SK-N-SH (cell line): ENCODE measurements at regions not wholly inside any gene's neighbourhood (a gene's known extent, or its start where the extent isn't known, plus 50 kb on each side); places are given as distances from the start of the nearest gene placed in this dataset.

Source experiments
- CTCF ChIA-PET: fragments of 300-600, 350-600 bp; formaldehyde crosslinking; extraction: SDS; loops from one replicate; lab custom pipeline; 2021; lab: Yijun Ruan, JAX
- POLR2A ChIA-PET: fragments of 350-600 bp; sonication (Branson Sonifier 250); formaldehyde crosslinking; extraction: SDS; loops from one replicate; lab custom pipeline; 2020; ENCODE audit warnings: antibody characterized with exemption, inconsistent platforms; lab: Yijun Ruan, JAX
- DNase-seq: peaks from one replicate; pipeline ENCODE4 v3.0.0; 2012
- H2AFZ ChIP-seq: fragments of 200-600 bp; sonication (generic); 2 replicates; pipeline ENCODE4 v1.8.1; 2016; ENCODE audit warnings: antibody characterized with exemption, mild to moderate bottlenecking, low read depth
- H3F3A ChIP-seq: fragments of 200-600 bp; sonication (generic); replicated peaks from 2 replicates; pipeline ENCODE3; 2016; ENCODE audit warnings: antibody characterized with exemption, mild to moderate bottlenecking; ENCODE audit not compliant: insufficient read depth
- H3K27ac ChIP-seq, 2 experiments: fragments of 200-500 bp in 1 of 2; fragments of 200-600 bp in 1 of 2; sonication (Bioruptor generic) in 1 of 2; sonication (generic), shearing (Covaris generic) in 1 of 2; 2 replicates each; pipeline versions ENCODE4 v1.5.1 to v1.6.1; 2014 to 2016; ENCODE audit warnings: low read depth in 2 of 2, inconsistent platforms in 1 of 2, low read length in 1 of 2, mild to moderate bottlenecking in 1 of 2, mixed read lengths in 1 of 2
- H3K27me3 ChIP-seq: fragments of 200-600 bp; sonication (generic), shearing (Covaris generic); 2 replicates; pipeline ENCODE4 v1.6.1; 2016; ENCODE audit warnings: mixed run types; ENCODE audit not compliant: insufficient read depth
- H3K36me3 ChIP-seq, 2 experiments: fragments of 200-500 bp in 1 of 2; fragments of 200-600 bp in 1 of 2; sonication (Bioruptor generic) in 1 of 2; sonication (generic) in 1 of 2; replicated peaks in 1 of 2; 2 replicates each; pipeline versions ENCODE3 to v1.5.1; 2014 to 2016; ENCODE audit warnings: low read length in 1 of 2, mild to moderate bottlenecking in 1 of 2; ENCODE audit not compliant: insufficient read depth in 2 of 2, control insufficient read depth in 1 of 2
- H3K4me1 ChIP-seq, 2 experiments: fragments of 200-500 bp in 1 of 2; fragments of 200-600 bp in 1 of 2; sonication (Bioruptor generic) in 1 of 2; sonication (generic), shearing (Covaris generic) in 1 of 2; 2 replicates each; pipeline versions ENCODE4 v1.5.1 to v1.6.1; 2014 to 2016; ENCODE audit warnings: low read depth in 1 of 2, low read length in 1 of 2, mixed run types in 1 of 2; ENCODE audit not compliant: insufficient read depth in 2 of 2, control insufficient read depth in 1 of 2
- H3K4me2 ChIP-seq: fragments of 200-600 bp; sonication (generic), shearing (Covaris generic); 2 replicates; pipeline ENCODE4 v1.6.1; 2017; ENCODE audit warnings: mixed run types
- H3K4me3 ChIP-seq, 2 experiments: fragments of 200-500 bp in 1 of 2; fragments of 200-600 bp in 1 of 2; sonication (Bioruptor generic) in 1 of 2; sonication (generic), shearing (Covaris generic) in 1 of 2; 2 replicates each; pipeline versions ENCODE4 v1.5.1 to v1.8.1; 2014 to 2016; ENCODE audit warnings: low read depth in 2 of 2, inconsistent platforms in 1 of 2, low read length in 1 of 2, mild to moderate bottlenecking in 1 of 2, mixed read lengths in 1 of 2, moderate library complexity in 1 of 2
- H3K79me2 ChIP-seq: fragments of 200-600 bp; sonication (generic); 2 replicates; pipeline ENCODE4 v1.8.1; 2017; ENCODE audit warnings: mild to moderate bottlenecking; ENCODE audit not compliant: insufficient read depth
- H3K9ac ChIP-seq: fragments of 200-600 bp; sonication (generic); 2 replicates; pipeline ENCODE4 v1.6.1; 2017; ENCODE audit warnings: mixed run types
- H3K9me2 ChIP-seq: fragments of 200-600 bp; sonication (generic); 2 replicates; pipeline ENCODE4 v1.6.1; 2017; ENCODE audit warnings: mixed run types
- H3K9me3 ChIP-seq: fragments of 200-600 bp; sonication (generic); 2 replicates; pipeline ENCODE4 v1.6.1; 2017; ENCODE audit warnings: mixed run types, mild to moderate bottlenecking, moderate library complexity
- H4K20me1 ChIP-seq: fragments of 200-600 bp; sonication (generic); 2 replicates; pipeline ENCODE4 v1.6.1; 2017; ENCODE audit warnings: mild to moderate bottlenecking, mixed run types; ENCODE audit not compliant: insufficient read depth
- CHD2 ChIP-seq: fragments of 150-350 bp; IDR thresholded peaks from 2 replicates; pipeline ENCODE4 v1.6.1; 2018; ENCODE audit warnings: low read length; ENCODE audit not compliant: partially characterized antibody
- ELF1 ChIP-seq: IDR thresholded peaks from 2 replicates; pipeline ENCODE4 v1.4.0; 2012
- EP300 ChIP-seq, 2 experiments: IDR thresholded peaks; 2 replicates each; pipeline versions ENCODE4 v1.4.0 to v1.6.1; 2012; ENCODE audit warnings: borderline replicate concordance in 1 of 2, low read depth in 1 of 2, low read length in 1 of 2
- FOSL2 ChIP-seq: IDR thresholded peaks from 2 replicates; pipeline ENCODE4 v1.4.0; 2012; ENCODE audit warnings: low read depth, mild to moderate bottlenecking, moderate library complexity, borderline replicate concordance
- FOXM1 ChIP-seq: IDR thresholded peaks from 2 replicates; pipeline ENCODE4 v1.4.0; 2012; ENCODE audit warnings: low read depth, mild to moderate bottlenecking
- GABPA ChIP-seq: IDR thresholded peaks from 2 replicates; pipeline ENCODE4 v1.4.0; 2012; ENCODE audit warnings: low read depth, mild to moderate bottlenecking
- GATA2 ChIP-seq: sonication (generic); formaldehyde crosslinking; IDR thresholded peaks from 2 replicates; pipeline ENCODE4 v1.5.0; 2020; ENCODE audit warnings: mild to moderate bottlenecking, missing genetic modification reagents
- MAX ChIP-seq: IDR thresholded peaks from 2 replicates; pipeline ENCODE4 v1.4.0; 2012; ENCODE audit warnings: low read depth
- NRF1 ChIP-seq: IDR thresholded peaks from 2 replicates; pipeline ENCODE4 v1.6.1; 2012; ENCODE audit warnings: low read depth, mild to moderate bottlenecking, low read length
- PBX3 ChIP-seq: IDR thresholded peaks from 2 replicates; pipeline ENCODE4; 2012
- RAD21 ChIP-seq: IDR thresholded peaks from 2 replicates; pipeline ENCODE4 v1.6.1; 2012; ENCODE audit warnings: mild to moderate bottlenecking, low read length
- REST ChIP-seq: IDR thresholded peaks from 2 replicates; pipeline ENCODE4 v1.6.1; 2012; ENCODE audit warnings: mild to moderate bottlenecking, low read depth, low read length, moderate library complexity
- RFX5 ChIP-seq: IDR thresholded peaks from 2 replicates; pipeline ENCODE4 v1.6.1; 2012; ENCODE audit warnings: mild to moderate bottlenecking, improper control_type of control experiment, low read length
- RXRA ChIP-seq: IDR thresholded peaks from 2 replicates; pipeline ENCODE4 v1.4.0; 2012; ENCODE audit warnings: low read depth, mild to moderate bottlenecking, borderline replicate concordance
- SMC3 ChIP-seq: IDR thresholded peaks from 2 replicates; pipeline ENCODE4 v1.6.1; 2012; ENCODE audit warnings: low read depth, low read length, improper control_type of control experiment
- TEAD4 ChIP-seq: IDR thresholded peaks from 2 replicates; pipeline ENCODE4 v1.4.0; 2012; ENCODE audit warnings: mild to moderate bottlenecking, borderline replicate concordance; ENCODE audit not compliant: insufficient read depth
- YY1 ChIP-seq: IDR thresholded peaks from 2 replicates; pipeline ENCODE4 v1.4.0; 2012; ENCODE audit warnings: low read depth, mild to moderate bottlenecking
- WGBS: methylation state at CpG from one replicate; pipeline ENCODE4 v1.1.6; 2017; ENCODE audit warnings: low lambda C conversion rate; 5-methylcytosine and 5-hydroxymethylcytosine counted together
- TF ChIP-seq, protein P1 (sequence below): fragments of 150-350 bp; IDR thresholded peaks from 2 replicates; pipeline ENCODE4 v1.6.1; 2016; ENCODE audit warnings: mild to moderate bottlenecking, low read depth, low read length
- TF ChIP-seq, protein P2 (sequence below): fragments of 200-600 bp; sonication (generic); IDR thresholded peaks from 2 replicates; pipeline ENCODE4 v1.6.1; 2017; ENCODE audit warnings: antibody characterized with exemption, mild to moderate bottlenecking, moderate library complexity

GRCh38 chr10:64733980-64734379, 1212.8 kb downstream of the REEP3 start:
- Histone ChIP-seq H3F3A (no peaks in the 10 kb centered on the region), H3K4me1 (no peaks in the 10 kb centered on the region), H4K20me1 (no peaks in the 10 kb centered on the region), H3K4me2 (no peak overlapping the region), H3K9me3 (no peaks in the 10 kb centered on the region), H3K36me3 (no peaks in the 10 kb centered on the region), H3K27me3 (no peaks in the 10 kb centered on the region), H3K79me2 (no peaks in the 10 kb centered on the region), H2AFZ (no peak overlapping the region), H3K27ac (no peak overlapping the region), H3K4me3 (no peak overlapping the region), H3K9ac (no peak overlapping the region), H3K9me2 (no peaks in the 10 kb centered on the region)
- ChIA-PET POLR2A (no interaction called here), CTCF (no interaction called here)
- TF ChIP-seq MAX = no peak
- TF ChIP-seq RXRA = no peak
- TF ChIP-seq GABPA = no peak
- TF ChIP-seq, protein P1, sequence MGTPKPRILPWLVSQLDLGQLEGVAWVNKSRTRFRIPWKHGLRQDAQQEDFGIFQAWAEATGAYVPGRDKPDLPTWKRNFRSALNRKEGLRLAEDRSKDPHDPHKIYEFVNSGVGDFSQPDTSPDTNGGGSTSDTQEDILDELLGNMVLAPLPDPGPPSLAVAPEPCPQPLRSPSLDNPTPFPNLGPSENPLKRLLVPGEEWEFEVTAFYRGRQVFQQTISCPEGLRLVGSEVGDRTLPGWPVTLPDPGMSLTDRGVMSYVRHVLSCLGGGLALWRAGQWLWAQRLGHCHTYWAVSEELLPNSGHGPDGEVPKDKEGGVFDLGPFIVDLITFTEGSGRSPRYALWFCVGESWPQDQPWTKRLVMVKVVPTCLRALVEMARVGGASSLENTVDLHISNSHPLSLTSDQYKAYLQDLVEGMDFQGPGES = no peak
- TF ChIP-seq FOSL2 = no peak
- no peak for TF ChIP-seq EP300 (IDR thresholded peaks at IDR 0.05; ENCODE audit: borderline replicate concordance in 1 of 2, low read depth in 1 of 2, low read length in 1 of 2)
- no peak for TF ChIP-seq FOXM1
- no peak for TF ChIP-seq RFX5
- no peak for TF ChIP-seq TEAD4
- TF ChIP-seq SMC3 = peak; percentile 46; the same call in 1 of the 2 replicates
- TF ChIP-seq YY1 = no peak
- no peak for TF ChIP-seq ELF1
- TF ChIP-seq, protein P2, sequence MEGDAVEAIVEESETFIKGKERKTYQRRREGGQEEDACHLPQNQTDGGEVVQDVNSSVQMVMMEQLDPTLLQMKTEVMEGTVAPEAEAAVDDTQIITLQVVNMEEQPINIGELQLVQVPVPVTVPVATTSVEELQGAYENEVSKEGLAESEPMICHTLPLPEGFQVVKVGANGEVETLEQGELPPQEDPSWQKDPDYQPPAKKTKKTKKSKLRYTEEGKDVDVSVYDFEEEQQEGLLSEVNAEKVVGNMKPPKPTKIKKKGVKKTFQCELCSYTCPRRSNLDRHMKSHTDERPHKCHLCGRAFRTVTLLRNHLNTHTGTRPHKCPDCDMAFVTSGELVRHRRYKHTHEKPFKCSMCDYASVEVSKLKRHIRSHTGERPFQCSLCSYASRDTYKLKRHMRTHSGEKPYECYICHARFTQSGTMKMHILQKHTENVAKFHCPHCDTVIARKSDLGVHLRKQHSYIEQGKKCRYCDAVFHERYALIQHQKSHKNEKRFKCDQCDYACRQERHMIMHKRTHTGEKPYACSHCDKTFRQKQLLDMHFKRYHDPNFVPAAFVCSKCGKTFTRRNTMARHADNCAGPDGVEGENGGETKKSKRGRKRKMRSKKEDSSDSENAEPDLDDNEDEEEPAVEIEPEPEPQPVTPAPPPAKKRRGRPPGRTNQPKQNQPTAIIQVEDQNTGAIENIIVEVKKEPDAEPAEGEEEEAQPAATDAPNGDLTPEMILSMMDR = peak; percentile 60
- TF ChIP-seq RAD21 = peak; percentile 84
- peak; percentile 22 for DNase-seq

DNA sequence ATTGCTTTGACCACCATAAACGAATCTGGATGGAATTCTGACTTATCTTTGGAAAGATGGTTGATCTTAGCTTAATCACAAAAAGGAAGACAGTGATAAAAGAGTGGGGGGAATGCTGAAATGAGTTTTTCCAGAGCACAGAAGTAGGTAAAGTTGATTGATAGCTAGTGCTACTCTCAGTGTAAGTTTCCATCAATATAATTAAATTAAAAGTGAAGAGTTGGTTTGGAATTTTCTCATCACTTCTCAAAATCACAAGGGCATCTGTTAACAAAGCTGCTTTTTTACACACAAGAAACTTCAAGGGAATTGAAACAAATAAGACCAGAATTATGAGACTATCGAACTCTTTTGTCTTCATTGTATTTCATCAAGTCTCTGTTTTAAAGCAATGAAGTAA, 1217.3 kb downstream of the REEP3 start:
- no peaks in the 10 kb centered on the region for H3K4me1 ChIP-seq
- no peak overlapping the region for H3K27ac ChIP-seq
- no peaks in the 10 kb centered on the region for H3F3A ChIP-seq
- no peaks in the 10 kb centered on the region for H3K9me3 ChIP-seq
- ChIA-PET CTCF (interaction anchor here (1.5 kb wide), 1 partner anchor 8 kb away, joined by 3 read pairs; no protein-coding TSS in a partner anchor), POLR2A (no interaction called here)
- WGBS = 21% methylated on average over 2 of the region's 2 CpGs
- no peak overlapping the region for H2AFZ ChIP-seq
- no peaks in the 10 kb centered on the region for H3K27me3 ChIP-seq
- H3K36me3 ChIP-seq = no peaks in the 10 kb centered on the region
- no peak overlapping the region for H3K4me3 ChIP-seq
- H3K9ac ChIP-seq = no peak overlapping the region
- no peak for DNase-seq
- no peaks in the 10 kb centered on the region for H3K9me2 ChIP-seq
- no peaks in the 10 kb centered on the region for H4K20me1 ChIP-seq
- H3K4me2 ChIP-seq = no peak overlapping the region
- H3K79me2 ChIP-seq = no peaks in the 10 kb centered on the region
- TF ChIP-seq, protein P1 = no peak
- TF ChIP-seq REST (no peak), RFX5 (no peak), TEAD4 (no peak), GATA2 (CRISPR knock-in tag) (no peak), CHD2 (no peak), MAX (no peak), YY1 (no peak), NRF1 (no peak), GABPA (no peak), PBX3 (no peak)
